ENCODE measurements at regions not wholly inside any gene's neighbourhood (a gene's known extent, or its start where the extent isn't known, plus 50 kb on each side); places are given as distances from the start of the nearest gene placed in this dataset.

- no peak for TF ChIP-seq POLR2A (IDR thresholded peaks at IDR 0.05; ENCODE audit: low read length)
- no peak for TF ChIP-seq GATA1 (IDR thresholded peaks at IDR 0.05; ENCODE audit: low read depth, low read length)
Measured at GRCh38 chr14:83421711-83422110, 1888.1 kb upstream of the SEL1L start.

All from erythroblast (primary cell).